ENCODE measurements at regions not wholly inside any gene's neighbourhood (a gene's known extent, or its start where the extent isn't known, plus 50 kb on each side); places are given as distances from the start of the nearest gene placed in this dataset.

DNA sequence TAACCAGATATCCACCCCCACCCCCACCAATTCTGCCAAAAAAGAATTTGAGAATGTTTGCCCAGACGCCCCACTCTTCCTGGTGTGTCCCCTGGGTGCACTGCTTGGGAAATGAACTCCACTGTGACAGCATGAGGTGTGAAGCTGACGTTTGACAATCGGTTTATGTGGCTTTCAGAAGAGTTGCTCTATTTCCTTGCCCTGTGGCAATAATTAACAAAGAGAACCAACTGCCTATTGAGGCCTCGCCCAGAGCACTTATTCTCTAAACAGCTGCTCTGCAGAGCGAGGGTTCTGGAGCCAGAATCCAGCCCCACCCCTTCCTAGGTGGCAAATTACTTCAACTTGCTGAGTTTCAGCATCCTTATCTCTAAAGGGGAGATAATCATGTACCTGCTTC lies 115.8 kb upstream of the SIX3 start:
- Histone ChIP-seq H3K4me1 (no peaks in the 10 kb centered on the region), H3K36me3 (no peaks in the 10 kb centered on the region), H3K4me3 (no peak overlapping the region), H3K27ac (no peak overlapping the region), H3K27me3 (peaks cover 0 to 47% (median 0%) of the 10 kb centered on the region in 4 donors), H3K9me3 (no peaks in the 10 kb centered on the region)
- intact Hi-C loops (cut with DNase I): no loop called here
- WGBS, 2 donors: 24 to 38% methylated on average over 2 to 5 of the region's 5 CpGs
- no peak for DNase-seq
- TF ChIP-seq, protein P1, sequence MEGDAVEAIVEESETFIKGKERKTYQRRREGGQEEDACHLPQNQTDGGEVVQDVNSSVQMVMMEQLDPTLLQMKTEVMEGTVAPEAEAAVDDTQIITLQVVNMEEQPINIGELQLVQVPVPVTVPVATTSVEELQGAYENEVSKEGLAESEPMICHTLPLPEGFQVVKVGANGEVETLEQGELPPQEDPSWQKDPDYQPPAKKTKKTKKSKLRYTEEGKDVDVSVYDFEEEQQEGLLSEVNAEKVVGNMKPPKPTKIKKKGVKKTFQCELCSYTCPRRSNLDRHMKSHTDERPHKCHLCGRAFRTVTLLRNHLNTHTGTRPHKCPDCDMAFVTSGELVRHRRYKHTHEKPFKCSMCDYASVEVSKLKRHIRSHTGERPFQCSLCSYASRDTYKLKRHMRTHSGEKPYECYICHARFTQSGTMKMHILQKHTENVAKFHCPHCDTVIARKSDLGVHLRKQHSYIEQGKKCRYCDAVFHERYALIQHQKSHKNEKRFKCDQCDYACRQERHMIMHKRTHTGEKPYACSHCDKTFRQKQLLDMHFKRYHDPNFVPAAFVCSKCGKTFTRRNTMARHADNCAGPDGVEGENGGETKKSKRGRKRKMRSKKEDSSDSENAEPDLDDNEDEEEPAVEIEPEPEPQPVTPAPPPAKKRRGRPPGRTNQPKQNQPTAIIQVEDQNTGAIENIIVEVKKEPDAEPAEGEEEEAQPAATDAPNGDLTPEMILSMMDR (IDR thresholded peaks at IDR 0.05): no peak
- no peak for TF ChIP-seq POLR2A (IDR thresholded peaks at IDR 0.05)

DNA sequence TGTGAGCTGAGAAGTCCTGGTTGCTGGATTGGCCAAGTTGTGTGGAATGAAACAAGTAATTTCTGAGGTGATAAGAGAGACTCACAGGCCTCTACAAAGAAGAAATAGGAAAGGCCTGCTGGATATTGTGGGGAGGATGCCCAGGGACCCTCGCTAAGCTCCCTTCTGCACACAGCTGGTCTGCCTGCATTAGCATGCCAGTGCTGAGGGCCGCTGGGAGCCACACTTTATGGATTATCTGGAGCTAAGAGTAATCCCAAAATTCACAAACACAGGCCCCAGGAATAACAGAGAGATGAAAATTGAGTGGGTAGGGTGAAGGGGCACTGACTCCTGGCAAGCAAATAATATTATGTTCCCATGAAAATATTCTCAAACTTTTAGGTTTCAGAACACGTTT lies 114.9 kb upstream of the SIX3 start:
- TF ChIP-seq POLR2A (IDR thresholded peaks at IDR 0.05): no peak
- TF ChIP-seq, protein P1 (IDR thresholded peaks at IDR 0.05): no peak
- H3K9me3 ChIP-seq: no peaks in the 10 kb centered on the region
- no peaks in the 10 kb centered on the region for H3K36me3 ChIP-seq
- H3K27ac ChIP-seq: no peak overlapping the region
- DNase-seq: no peak
- intact Hi-C loops (cut with DNase I): no loop called here
- 76 to 77% methylated on average over 3 of the region's 3 CpGs for WGBS, 2 donors
- H3K4me1 ChIP-seq: no peaks in the 10 kb centered on the region
- H3K27me3 ChIP-seq: peaks cover 0 to 38% (median 0%) of the 10 kb centered on the region in 4 donors
- H3K4me3 ChIP-seq: no peak overlapping the region

DNA sequence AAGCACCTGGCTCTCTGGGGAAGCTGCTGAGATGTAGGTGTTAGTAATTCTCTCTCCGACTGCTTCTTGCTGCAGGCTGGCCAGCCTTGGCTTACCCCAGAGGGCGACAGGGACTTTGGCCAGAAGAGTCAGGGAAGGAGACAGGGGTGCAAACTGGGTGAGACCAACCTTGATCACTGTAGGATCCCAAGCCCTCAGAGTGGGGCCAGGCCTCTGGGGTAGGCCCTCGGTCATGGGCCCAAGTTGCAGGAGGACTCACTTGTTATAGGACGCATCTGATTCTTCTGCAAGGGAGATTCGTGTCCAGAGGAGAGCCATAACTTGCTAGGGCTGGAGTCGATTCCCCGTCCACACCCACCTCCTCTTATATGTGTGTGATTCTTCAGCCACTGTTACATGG lies 111.7 kb upstream of the SIX3 start:
- no peaks in the 10 kb centered on the region for H3K36me3 ChIP-seq
- peaks cover 0 to 7% (median 0%) of the 10 kb centered on the region in 3 donors for H3K9me3 ChIP-seq
- no peak overlapping the region for H3K4me3 ChIP-seq
- intact Hi-C loops (cut with DNase I): no loop called here
- 76 to 89% methylated on average over 5 to 7 of the region's 7 CpGs for WGBS, 2 donors
- no peak overlapping the region for H3K27ac ChIP-seq
- no peaks in the 10 kb centered on the region for H3K4me1 ChIP-seq
- H3K27me3 ChIP-seq: peaks cover 0 to 19% (median 0%) of the 10 kb centered on the region in 4 donors
- DNase-seq: no peak
- TF ChIP-seq POLR2A (IDR thresholded peaks at IDR 0.05): no peak
- TF ChIP-seq, protein P1 (IDR thresholded peaks at IDR 0.05): no peak

DNA sequence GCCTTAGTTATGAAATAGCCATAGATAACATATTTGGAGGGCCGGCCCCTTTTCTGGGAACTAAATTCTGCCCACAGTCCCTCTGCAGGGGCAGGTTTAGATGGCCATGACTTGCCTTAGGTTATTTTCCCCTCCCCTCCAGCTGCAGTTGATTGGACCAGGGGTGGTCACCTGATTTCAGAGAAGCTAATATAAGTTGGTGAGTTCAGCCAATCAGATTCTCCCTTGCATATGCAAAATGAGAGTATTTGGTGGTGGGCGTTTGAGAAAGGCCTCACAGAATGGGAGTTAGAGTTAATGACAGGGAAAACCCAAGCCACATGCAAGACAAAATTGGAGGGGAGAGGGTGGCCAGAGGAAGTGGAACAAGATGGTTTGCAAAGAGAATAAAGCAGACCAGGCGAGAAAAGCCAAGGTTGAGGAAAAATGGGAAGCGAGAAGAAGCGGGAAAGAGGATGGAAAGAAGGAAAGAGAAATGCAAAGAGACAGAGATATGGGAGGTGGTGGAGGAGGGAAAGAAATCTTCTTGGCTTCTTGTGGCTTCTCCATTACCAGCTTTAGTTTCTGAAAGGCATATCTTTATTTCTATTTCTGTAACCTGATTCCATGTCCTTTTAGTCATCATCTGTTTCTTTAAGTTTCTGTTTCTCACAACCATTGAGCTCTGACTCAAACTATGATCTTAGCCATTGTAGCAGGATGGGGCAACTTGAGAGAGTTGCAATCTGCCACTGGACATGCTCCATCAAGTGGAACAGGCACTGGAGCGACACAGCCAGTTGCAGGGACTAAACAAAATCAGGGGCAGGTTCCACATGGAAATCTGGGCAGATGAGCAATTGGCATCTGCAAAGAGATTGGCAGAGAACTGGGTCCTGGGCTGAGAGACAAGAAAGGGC lies 108.1 kb upstream of the SIX3 start:
- H3K27me3 ChIP-seq: no peaks in the 10 kb centered on the region
- H3K4me3 ChIP-seq: no peak overlapping the region
- TF ChIP-seq, protein P1 (IDR thresholded peaks at IDR 0.05): no peak
- no peak for TF ChIP-seq POLR2A (IDR thresholded peaks at IDR 0.05)
- DNase-seq: no peak
- no peak overlapping the region for H3K27ac ChIP-seq
- 44 to 62% methylated on average over 5 of the region's 6 CpGs for WGBS, 2 donors
- intact Hi-C loops (cut with DNase I): no loop called here
- peaks cover 0 to 7% (median 0%) of the 10 kb centered on the region in 3 donors for H3K9me3 ChIP-seq
- H3K4me1 ChIP-seq: no peaks in the 10 kb centered on the region
- no peaks in the 10 kb centered on the region for H3K36me3 ChIP-seq

DNA sequence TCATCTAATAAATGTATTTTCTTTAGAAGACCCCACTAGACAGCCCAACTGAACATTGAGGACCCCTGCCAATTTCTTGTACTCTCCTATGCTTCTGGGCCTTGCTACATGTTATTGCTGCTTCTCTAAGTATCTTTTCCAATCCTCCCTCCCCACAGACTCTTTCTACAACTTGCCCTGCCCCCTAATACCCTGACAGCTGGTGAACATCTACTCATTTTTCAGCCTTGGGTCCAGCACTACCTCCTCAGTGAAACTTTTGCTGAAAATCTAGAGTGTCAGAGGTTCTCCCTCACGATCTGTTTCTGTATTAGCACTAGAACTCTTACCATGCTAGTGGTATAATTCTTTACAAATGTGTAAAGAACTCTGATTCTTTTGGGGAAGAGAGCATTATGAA lies 106.8 kb upstream of the SIX3 start:
- Histone ChIP-seq H3K27ac (no peak overlapping the region), H3K4me3 (no peak overlapping the region), H3K36me3 (no peaks in the 10 kb centered on the region), H3K27me3 (no peaks in the 10 kb centered on the region), H3K9me3 (peaks cover 0 to 7% (median 0%) of the 10 kb centered on the region in 3 donors), H3K4me1 (no peaks in the 10 kb centered on the region)
- no peak for TF ChIP-seq POLR2A (IDR thresholded peaks at IDR 0.05)
- no peak for DNase-seq
- intact Hi-C loops (cut with DNase I): no loop called here
- WGBS, 2 donors: 43 to 56% methylated on average over 1 of the region's 1 CpG
